H9 (cell line): ENCODE measurements at regions not wholly inside any gene's neighbourhood (a gene's known extent, or its start where the extent isn't known, plus 50 kb on each side); places are given as distances from the start of the nearest gene placed in this dataset.

Experiments
- DNase-seq: peaks from one replicate; pipeline ENCODE4 v3.0.0-alpha.2; 2017
- H2AFZ ChIP-seq: one replicate; pipeline ENCODE4 v1.6.1; 2013; ENCODE audit warnings: mild to moderate bottlenecking, low read length, control low read depth, moderate library complexity
- H2AK5ac ChIP-seq: 2 replicates; pipeline ENCODE4 v1.6.1; 2013; ENCODE audit warnings: low read length, control low read depth, mixed read lengths; ENCODE audit not compliant: insufficient read length
- H2BK120ac ChIP-seq: one replicate; pipeline ENCODE4 v1.6.1; 2013; ENCODE audit warnings: low read depth, mild to moderate bottlenecking, low read length, control low read depth, inconsistent platforms; ENCODE audit not compliant: poor library complexity, severe bottlenecking
- H2BK12ac ChIP-seq: 2 replicates; pipeline ENCODE4 v1.6.1; 2013; ENCODE audit warnings: low read length, control low read depth, mixed read lengths, low read depth; ENCODE audit not compliant: insufficient read length
- H2BK15ac ChIP-seq: 2 replicates; pipeline ENCODE4 v1.6.1; 2013; ENCODE audit warnings: low read depth, low read length, control low read depth
- H2BK20ac ChIP-seq: one replicate; pipeline ENCODE4 v1.6.1; 2013; ENCODE audit warnings: low read depth, mild to moderate bottlenecking, low read length, control low read depth, inconsistent platforms; ENCODE audit not compliant: poor library complexity, severe bottlenecking
- H2BK5ac ChIP-seq: 2 replicates; pipeline ENCODE4 v1.6.1; 2013; ENCODE audit warnings: low read length, control low read depth, mixed read lengths; ENCODE audit not compliant: insufficient read length
- H3K14ac ChIP-seq: 2 replicates; pipeline ENCODE4 v1.6.1; 2013; ENCODE audit warnings: low read length, control low read depth; ENCODE audit not compliant: insufficient read depth
- H3K18ac ChIP-seq: 2 replicates; pipeline ENCODE4 v1.6.1; 2013; ENCODE audit warnings: low read depth, mild to moderate bottlenecking, mixed read lengths, low read length, control low read depth; ENCODE audit not compliant: insufficient read length
- H3K23ac ChIP-seq: 2 replicates; pipeline ENCODE4 v1.6.1; 2013; ENCODE audit warnings: low read length, control low read depth, mixed read lengths, low read depth; ENCODE audit not compliant: insufficient read length
- H3K23me2 ChIP-seq: 2 replicates; pipeline ENCODE4 v1.6.1; 2013; ENCODE audit warnings: low read depth, mild to moderate bottlenecking, mixed read lengths, low read length, control low read depth; ENCODE audit not compliant: insufficient read length, poor library complexity, severe bottlenecking
- H3K27ac ChIP-seq: 2 replicates; pipeline ENCODE4 v1.5.1; 2013; ENCODE audit warnings: low read length, control low read depth, mixed read lengths, low read depth; ENCODE audit not compliant: insufficient read length
- H3K27me3 ChIP-seq: 2 replicates; pipeline ENCODE4 v1.6.1; 2013; ENCODE audit warnings: low read length, control low read depth, inconsistent platforms; ENCODE audit not compliant: insufficient read depth
- H3K4ac ChIP-seq: 2 replicates; pipeline ENCODE4 v1.6.1; 2013; ENCODE audit warnings: low read depth, mild to moderate bottlenecking, control low read depth, inconsistent platforms, low read length, moderate library complexity
- H3K4me1 ChIP-seq: 2 replicates; pipeline ENCODE4 v1.6.1; 2013; ENCODE audit warnings: low read length, control low read depth, inconsistent platforms; ENCODE audit not compliant: insufficient read depth
- H3K4me2 ChIP-seq: 2 replicates; pipeline ENCODE4 v1.6.1; 2013; ENCODE audit warnings: low read length, control low read depth, mixed read lengths; ENCODE audit not compliant: insufficient read length, insufficient read depth
- H3K56ac ChIP-seq: 2 replicates; pipeline ENCODE4 v1.6.1; 2013; ENCODE audit warnings: low read depth, mild to moderate bottlenecking, mixed read lengths, low read length, control low read depth; ENCODE audit not compliant: insufficient read length
- H3K79me1 ChIP-seq: 2 replicates; pipeline ENCODE4 v1.6.1; 2013; ENCODE audit warnings: low read depth, mild to moderate bottlenecking, moderate library complexity, low read length, control low read depth, inconsistent platforms; ENCODE audit not compliant: insufficient read depth, poor library complexity, severe bottlenecking
- H3K79me2 ChIP-seq: 2 replicates; pipeline ENCODE4 v1.6.1; 2013; ENCODE audit warnings: low read length, control low read depth, inconsistent platforms; ENCODE audit not compliant: insufficient read depth
- H3K9ac ChIP-seq: 2 replicates; pipeline ENCODE4 v1.6.1; 2013; ENCODE audit warnings: low read length, control low read depth, mixed read lengths; ENCODE audit not compliant: insufficient read length; ENCODE audit errors: extremely low read depth
- H3K9me3 ChIP-seq: one replicate; pipeline ENCODE4 v1.6.1; 2013; ENCODE audit warnings: low read depth, low read length, inconsistent platforms; ENCODE audit not compliant: control insufficient read depth
- H3T11ph ChIP-seq: one replicate; pipeline ENCODE4 v1.6.1; 2013; ENCODE audit warnings: mild to moderate bottlenecking, low read length, control low read depth, inconsistent platforms
- H4K20me1 ChIP-seq: one replicate; pipeline ENCODE4 v1.6.1; 2013; ENCODE audit not compliant: control insufficient read depth, insufficient read length, insufficient read depth
- H4K5ac ChIP-seq: 2 replicates; pipeline ENCODE4 v1.6.1; 2013; ENCODE audit warnings: low read depth, mild to moderate bottlenecking, mixed read lengths, low read length, control low read depth; ENCODE audit not compliant: insufficient read length
- H4K8ac ChIP-seq: replicated peaks from 2 replicates; pipeline ENCODE4 v1.6.1; 2013; ENCODE audit warnings: low read length, control low read depth, mixed read lengths, low read depth; ENCODE audit not compliant: insufficient read length
- H4K91ac ChIP-seq: 2 replicates; pipeline ENCODE4 v1.6.1; 2013; ENCODE audit warnings: low read depth, mild to moderate bottlenecking, moderate library complexity, mixed read lengths, low read length, control low read depth; ENCODE audit not compliant: insufficient read length
- H3K27ac Mint-ChIP-seq, 3 experiments: 2 replicates in 2 of 3; 3 replicates in 1 of 3; pipeline ENCODE4 v1.8.0; 2020 to 2021; ENCODE audit warnings: mixed read lengths in 3 of 3, mild to moderate bottlenecking in 1 of 3, moderate library complexity in 1 of 3
- H3K27me3 Mint-ChIP-seq: 2 replicates; pipeline ENCODE4 v1.8.0; 2021; ENCODE audit warnings: low read depth, mild to moderate bottlenecking, moderate library complexity, mixed read lengths
- H3K36me3 Mint-ChIP-seq, 3 experiments: 2 replicates in 2 of 3; 3 replicates in 1 of 3; pipeline ENCODE4 v1.8.0; 2020 to 2021; ENCODE audit warnings: low read depth in 3 of 3, mixed read lengths in 3 of 3; ENCODE audit not compliant: insufficient read depth in 1 of 3
- H3K4me1 Mint-ChIP-seq, 2 experiments: 2 replicates each; pipeline ENCODE4 v1.8.0; 2020; ENCODE audit warnings: mixed read lengths in 2 of 2
- H3K4me3 Mint-ChIP-seq, 2 experiments: 2 replicates in 1 of 2; 3 replicates in 1 of 2; pipeline ENCODE4 v1.8.0; 2020 to 2021; ENCODE audit warnings: mild to moderate bottlenecking in 2 of 2, mixed read lengths in 2 of 2, moderate library complexity in 1 of 2
- H3K9me3 Mint-ChIP-seq, 2 experiments: 2 replicates in 1 of 2; 3 replicates in 1 of 2; pipeline ENCODE4 v1.8.0; 2020; ENCODE audit warnings: mild to moderate bottlenecking in 2 of 2, mixed read lengths in 2 of 2, moderate library complexity in 1 of 2
- WGBS: extraction: QIAGEN DNeasy Blood & Tissue Kit; methylation state at CpG from one replicate; pipeline ENCODE4 v1.1.7; 2013; ENCODE audit warnings: missing lambda C conversion rate, low lambda C conversion rate, mixed read lengths; ENCODE audit not compliant: insufficient read length; ENCODE audit errors: extremely low coverage; 5-methylcytosine and 5-hydroxymethylcytosine counted together
- TF ChIP-seq, protein P1 (sequence below): fragments of 200-600 bp; sonication (generic); conservative IDR thresholded peaks from 3 replicates; pipeline ENCODE4 v1.8.0; 2021; ENCODE audit warnings: antibody characterized with exemption, mild to moderate bottlenecking

DNA sequence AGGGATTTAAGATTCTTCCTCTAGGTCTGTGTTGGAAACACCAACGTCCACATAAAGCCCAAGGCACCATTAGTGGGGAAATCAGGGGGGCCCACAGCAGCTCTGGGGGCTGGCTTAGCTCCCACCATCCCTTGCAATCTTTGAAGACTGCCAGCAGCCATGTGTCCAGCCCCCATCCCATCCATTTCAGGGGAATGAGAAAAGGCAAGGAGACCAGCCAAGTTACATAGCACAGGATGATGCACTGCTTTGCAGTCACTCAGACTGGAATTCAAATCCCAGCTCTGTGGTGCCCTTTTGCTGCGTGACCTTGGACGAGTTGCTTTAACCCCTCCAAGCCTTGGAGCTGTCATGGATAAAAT, 108.9 kb upstream of the ZMIZ1 start:
- H2BK15ac ChIP-seq = no peak overlapping the region
- H3K27me3 ChIP-seq = no peaks in the 10 kb centered on the region
- no peak overlapping the region for H3K27ac ChIP-seq
- H3K36me3 Mint-ChIP-seq = no peaks in the 10 kb centered on the region
- H3K9ac ChIP-seq = no peak overlapping the region
- no peak overlapping the region for H4K5ac ChIP-seq
- H2BK5ac ChIP-seq = no peak overlapping the region
- H2BK20ac ChIP-seq = no peak overlapping the region
- peaks cover 26% of the 10 kb centered on the region for H3K27me3 Mint-ChIP-seq
- no peak overlapping the region for H3K14ac ChIP-seq
- H2AFZ ChIP-seq = no peak overlapping the region
- peaks cover 12% of the 10 kb centered on the region; the same call in 1 of the 2 replicates for H3K4me1 ChIP-seq
- no peak overlapping the region for H4K91ac ChIP-seq
- no peak overlapping the region for H3K27ac Mint-ChIP-seq
- no peaks in the 10 kb centered on the region for H3K9me3 ChIP-seq
- H2BK12ac ChIP-seq = no peak overlapping the region
- no peak overlapping the region for H4K8ac ChIP-seq
- H3K23me2 ChIP-seq = no peaks in the 10 kb centered on the region
- H4K20me1 ChIP-seq = no peaks in the 10 kb centered on the region
- H3K23ac ChIP-seq = no peak overlapping the region
- no peak overlapping the region for H3K18ac ChIP-seq
- no peak overlapping the region for H3K4me3 Mint-ChIP-seq
- no peak overlapping the region for H3K4me2 ChIP-seq
- no peak overlapping the region for H3K56ac ChIP-seq
- DNase-seq = no peak
- no peak overlapping the region for H3T11ph ChIP-seq
- no peaks in the 10 kb centered on the region for H3K79me1 ChIP-seq
- no peak overlapping the region for H2BK120ac ChIP-seq
- no peaks in the 10 kb centered on the region; a peak in 2 of 5 replicates for H3K9me3 Mint-ChIP-seq
- H2AK5ac ChIP-seq = no peak overlapping the region
- H3K4me1 Mint-ChIP-seq = peaks cover 36 to 39% of the 10 kb centered on the region in 2 experiments
- no peaks in the 10 kb centered on the region for H3K79me2 ChIP-seq
- WGBS = no CpG with 5 or more reads among the region's 3 CpGs
- TF ChIP-seq, protein P1, sequence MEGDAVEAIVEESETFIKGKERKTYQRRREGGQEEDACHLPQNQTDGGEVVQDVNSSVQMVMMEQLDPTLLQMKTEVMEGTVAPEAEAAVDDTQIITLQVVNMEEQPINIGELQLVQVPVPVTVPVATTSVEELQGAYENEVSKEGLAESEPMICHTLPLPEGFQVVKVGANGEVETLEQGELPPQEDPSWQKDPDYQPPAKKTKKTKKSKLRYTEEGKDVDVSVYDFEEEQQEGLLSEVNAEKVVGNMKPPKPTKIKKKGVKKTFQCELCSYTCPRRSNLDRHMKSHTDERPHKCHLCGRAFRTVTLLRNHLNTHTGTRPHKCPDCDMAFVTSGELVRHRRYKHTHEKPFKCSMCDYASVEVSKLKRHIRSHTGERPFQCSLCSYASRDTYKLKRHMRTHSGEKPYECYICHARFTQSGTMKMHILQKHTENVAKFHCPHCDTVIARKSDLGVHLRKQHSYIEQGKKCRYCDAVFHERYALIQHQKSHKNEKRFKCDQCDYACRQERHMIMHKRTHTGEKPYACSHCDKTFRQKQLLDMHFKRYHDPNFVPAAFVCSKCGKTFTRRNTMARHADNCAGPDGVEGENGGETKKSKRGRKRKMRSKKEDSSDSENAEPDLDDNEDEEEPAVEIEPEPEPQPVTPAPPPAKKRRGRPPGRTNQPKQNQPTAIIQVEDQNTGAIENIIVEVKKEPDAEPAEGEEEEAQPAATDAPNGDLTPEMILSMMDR = no peak
- no peak overlapping the region for H3K4ac ChIP-seq
